A673 (cell line): ENCODE measurements at regions not wholly inside any gene's neighbourhood (a gene's known extent, or its start where the extent isn't known, plus 50 kb on each side); places are given as distances from the start of the nearest gene placed in this dataset.

Experiments
- BruUV-seq: library from RNA; stranded (reverse); fragments of 400-500 nt; replicated peaks from 2 replicates; lab custom pipeline; 2021; lab: Mats Ljungman, UMichigan
- CTCF ChIA-PET: fragments of 300-600 bp; sonication (Branson Sonifier 250); formaldehyde crosslinking; loops from one replicate; lab custom pipeline; 2022; ENCODE audit warnings: antibody characterized with exemption; lab: Charles Lee
- POLR2A ChIA-PET: fragments of 300-600 bp; sonication (Branson Sonifier 250); formaldehyde crosslinking; loops from one replicate; lab custom pipeline; 2022; ENCODE audit warnings: antibody characterized with exemption; ENCODE audit not compliant: low non-redundant PET; lab: Charles Lee
- DNase-seq: peaks from one replicate; pipeline ENCODE4 v3.0.0-alpha.2; 2015; ENCODE audit warnings: low spot score
- H3K27ac ChIP-seq: fragments of 200-600 bp; sonication (generic); 2 replicates; pipeline ENCODE4 v1.5.1; 2016; ENCODE audit warnings: mixed run types, low read depth, mild to moderate bottlenecking, mixed read lengths, antibody characterized with exemption, low read length; ENCODE audit not compliant: poor library complexity, severe bottlenecking
- H3K27me3 ChIP-seq: fragments of 200-600 bp; sonication (generic); replicated peaks from 2 replicates; pipeline ENCODE4 v1.6.1; 2017; ENCODE audit warnings: mixed run types, low read depth, mild to moderate bottlenecking, mixed read lengths, antibody characterized with exemption, low read length; ENCODE audit not compliant: insufficient read depth, poor library complexity
- H3K36me3 ChIP-seq: fragments of 200-600 bp; sonication (generic); 2 replicates; pipeline ENCODE4 v1.6.1; 2016; ENCODE audit warnings: mixed run types, mild to moderate bottlenecking, mixed read lengths, antibody characterized with exemption, low read length; ENCODE audit not compliant: insufficient read depth, poor library complexity, severe bottlenecking
- H3K4me1 ChIP-seq: fragments of 200-600 bp; sonication (generic); 2 replicates; pipeline ENCODE4 v1.6.1; 2017; ENCODE audit warnings: mixed run types, mild to moderate bottlenecking, mixed read lengths, antibody characterized with exemption, low read length; ENCODE audit not compliant: insufficient read depth, poor library complexity, severe bottlenecking
- H3K4me3 ChIP-seq: fragments of 200-600 bp; sonication (generic); 2 replicates; pipeline ENCODE4 v1.5.1; 2016; ENCODE audit warnings: low read depth, mixed run types, mild to moderate bottlenecking, mixed read lengths, low read length; ENCODE audit not compliant: poor library complexity, severe bottlenecking
- H3K9me3 ChIP-seq: fragments of 200-600 bp; sonication (generic); 2 replicates; pipeline ENCODE4 v1.6.1; 2016; ENCODE audit warnings: mixed run types, low read depth, mild to moderate bottlenecking, mixed read lengths, antibody characterized with exemption, low read length; ENCODE audit not compliant: poor library complexity, severe bottlenecking
- CTCF ChIP-seq: fragments of 300-800, 200-600 bp; sonication (generic); conservative IDR thresholded peaks from 2 replicates; pipeline ENCODE4 v1.5.1; 2017; ENCODE audit warnings: low read depth, mild to moderate bottlenecking, antibody characterized with exemption, low read length, moderate library complexity, mixed read lengths
- EZH2 ChIP-seq: fragments of 200-600 bp; sonication (generic); IDR thresholded peaks from 2 replicates; pipeline ENCODE4 v1.6.1; 2017; ENCODE audit warnings: borderline replicate concordance, low read depth, mild to moderate bottlenecking, mixed read lengths, antibody characterized with exemption, low read length; ENCODE audit not compliant: poor library complexity, severe bottlenecking
- intact Hi-C: fragments of 100-400 bp; cut with micrococcal nuclease; formaldehyde crosslinking; loops from one replicate; pipeline ENCODE4 v1.10.0; 2022; ENCODE audit not compliant: unreplicated experiment

DNA sequence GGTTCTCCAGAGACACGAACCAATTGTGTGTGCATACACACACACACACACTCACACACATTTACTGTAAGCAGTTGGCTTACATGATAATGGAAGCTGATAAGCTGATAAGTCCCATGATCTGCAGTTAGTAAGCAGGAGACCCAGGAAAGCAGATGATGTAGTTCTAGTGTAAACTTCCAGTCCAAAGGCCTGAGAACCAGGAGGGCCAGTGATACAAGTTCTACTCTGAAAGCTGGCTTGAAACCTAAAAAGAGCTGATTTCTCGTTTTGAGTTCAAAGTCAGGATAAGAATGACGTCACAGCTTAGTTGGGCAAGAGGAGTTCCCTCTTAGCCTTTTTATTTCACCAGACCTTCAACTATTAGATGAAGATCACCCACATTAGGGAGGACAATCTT is 558.8 kb upstream of the PIK3C3 start:
- BruUV-seq: no TSS peak
- no peak for TF ChIP-seq EZH2
- no peak for TF ChIP-seq CTCF
- DNase-seq: no peak
- H3K36me3 ChIP-seq: no peaks in the 10 kb centered on the region
- CTCF ChIA-PET: no interaction called here
- intact Hi-C loops: loop anchor here (10.0 kb wide), 1 partner anchor 461 kb away; no protein-coding TSS in a partner anchor
- POLR2A ChIA-PET: no interaction called here
- H3K9me3 ChIP-seq: no peaks in the 10 kb centered on the region
- H3K4me1 ChIP-seq: no peaks in the 10 kb centered on the region
- H3K27ac ChIP-seq: no peak overlapping the region
- H3K4me3 ChIP-seq: no peak overlapping the region
- peaks cover 6% of the 10 kb centered on the region for H3K27me3 ChIP-seq

- TF ChIP-seq CTCF (no peak), EZH2 (no peak)
- DNase-seq: no peak
- Histone ChIP-seq H3K27ac (no peak overlapping the region), H3K27me3 (peaks cover 10% of the 10 kb centered on the region), H3K4me3 (no peak overlapping the region), H3K9me3 (no peaks in the 10 kb centered on the region), H3K4me1 (no peaks in the 10 kb centered on the region), H3K36me3 (no peaks in the 10 kb centered on the region)
- ChIA-PET POLR2A (no interaction called here), CTCF (no interaction called here)
- intact Hi-C loops: loop anchor here (10.0 kb wide), 1 partner anchor 461 kb away; no protein-coding TSS in a partner anchor
- BruUV-seq: no TSS peak
These were observed 559.3 kb upstream of the PIK3C3 start for GRCh38 chr18:41395695-41396094.

GRCh38 chr18:41391616-41392595 is 563.1 kb upstream of the PIK3C3 start:
- DNase-seq: peak; percentile 66
- H3K4me1 ChIP-seq: no peaks in the 10 kb centered on the region
- H3K36me3 ChIP-seq: no peaks in the 10 kb centered on the region
- ChIA-PET CTCF (interaction anchor here (1.2 kb wide), 1 partner anchor 457 kb away, joined by 4 read pairs; no protein-coding TSS in a partner anchor), POLR2A (no interaction called here)
- intact Hi-C loops: loop anchor here (10.0 kb wide), 1 partner anchor 457 kb away; no protein-coding TSS in a partner anchor
- H3K4me3 ChIP-seq: no peak overlapping the region
- TF ChIP-seq EZH2: no peak
- TF ChIP-seq CTCF: peak; percentile 69
- no peaks in the 10 kb centered on the region for H3K9me3 ChIP-seq
- no TSS peak for BruUV-seq
- H3K27me3 ChIP-seq: peaks cover 27% of the 10 kb centered on the region
- H3K27ac ChIP-seq: no peak overlapping the region
